ENCODE measurements at regions not wholly inside any gene's neighbourhood (a gene's known extent, or its start where the extent isn't known, plus 50 kb on each side); places are given as distances from the start of the nearest gene placed in this dataset.

DNA sequence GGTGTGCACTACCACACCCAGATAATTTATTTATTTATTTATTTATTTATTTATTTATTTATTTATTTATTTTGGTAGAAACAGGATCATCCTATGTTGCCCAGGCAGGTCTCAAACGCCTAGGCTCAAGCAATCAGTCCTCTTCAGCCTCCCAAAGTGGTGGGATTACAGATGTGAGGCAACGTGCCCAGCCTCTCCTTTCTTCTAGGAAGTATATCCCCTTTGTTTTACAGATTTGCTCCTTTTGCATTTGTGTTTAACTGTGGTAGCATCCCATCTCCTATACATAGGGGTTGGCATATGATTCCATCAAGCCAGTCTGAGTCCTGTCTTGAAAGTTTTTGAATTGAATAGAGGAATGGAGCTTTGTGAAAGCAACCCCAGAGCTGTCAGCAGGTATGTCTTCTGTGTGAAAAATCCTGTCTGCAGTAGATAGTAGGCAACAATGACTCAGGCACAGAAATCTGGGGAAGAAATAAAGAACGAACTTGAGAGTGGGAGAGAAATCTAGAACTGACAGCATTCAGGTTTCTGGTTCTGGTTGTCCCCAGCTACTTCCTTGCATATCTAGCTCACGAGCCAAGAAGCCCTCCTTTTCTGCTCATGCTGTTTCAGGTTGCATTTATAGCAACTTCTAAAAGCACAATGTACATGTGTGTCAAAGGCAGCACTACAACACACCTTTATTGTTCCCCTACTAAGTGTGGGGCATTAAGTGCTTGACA is 113.7 kb upstream of the LSM6 start (continued):
- no peak for TF ChIP-seq CTBP2 (IDR thresholded peaks at IDR 0.05; ENCODE audit: borderline replicate concordance, insufficient read depth, insufficient read length, low read length)
- no peak for TF ChIP-seq GTF2F1 (IDR thresholded peaks at IDR 0.05; ENCODE audit: borderline replicate concordance, low read depth, low read length)
- TF ChIP-seq BACH1 (IDR thresholded peaks at IDR 0.05; ENCODE audit: low read length): no peak
- no peak for TF ChIP-seq NANOG (IDR thresholded peaks at IDR 0.05; ENCODE audit: insufficient read depth, low read depth, low read length, poor library complexity, severe bottlenecking)
- TF ChIP-seq EP300 (IDR thresholded peaks at IDR 0.05; ENCODE audit: borderline replicate concordance in 1 of 2, low read depth in 2 of 2, low read length in 2 of 2): no peak

Measured in H1 (cell line).